Panc1 (cell line): ENCODE measurements at regions not wholly inside any gene's neighbourhood (a gene's known extent, or its start where the extent isn't known, plus 50 kb on each side); places are given as distances from the start of the nearest gene placed in this dataset.

ENCODE experiments used
- CTCF ChIP-seq: fragments of 450-650 bp; IDR thresholded peaks from 2 replicates; pipeline ENCODE4 v1.5.1; 2017; ENCODE audit warnings: mild to moderate bottlenecking
- POLR2AphosphoS5 ChIP-seq: IDR thresholded peaks from 2 replicates; pipeline ENCODE4 v1.6.1; 2012; ENCODE audit warnings: mild to moderate bottlenecking, low read depth, low read length, moderate library complexity

GRCh38 chr6:40253420-40253819, 319.2 kb upstream of the MOCS1 start:
- TF ChIP-seq POLR2AphosphoS5: no peak
- no peak for TF ChIP-seq CTCF
